NCI-H2029 (cell line): ENCODE measurements at regions not wholly inside any gene's neighbourhood (a gene's known extent, or its start where the extent isn't known, plus 50 kb on each side); places are given as distances from the start of the nearest gene placed in this dataset.
"Not testable (repeated sequence)": the region's sequence is repeated elsewhere in the genome, so short reads cannot be mapped to it uniquely, and the experiment has no call there.

Source experiments
- DNase-seq: peaks from one replicate; lab custom pipeline; 2025; lab: John Stamatoyannopoulos, UW

DNA sequence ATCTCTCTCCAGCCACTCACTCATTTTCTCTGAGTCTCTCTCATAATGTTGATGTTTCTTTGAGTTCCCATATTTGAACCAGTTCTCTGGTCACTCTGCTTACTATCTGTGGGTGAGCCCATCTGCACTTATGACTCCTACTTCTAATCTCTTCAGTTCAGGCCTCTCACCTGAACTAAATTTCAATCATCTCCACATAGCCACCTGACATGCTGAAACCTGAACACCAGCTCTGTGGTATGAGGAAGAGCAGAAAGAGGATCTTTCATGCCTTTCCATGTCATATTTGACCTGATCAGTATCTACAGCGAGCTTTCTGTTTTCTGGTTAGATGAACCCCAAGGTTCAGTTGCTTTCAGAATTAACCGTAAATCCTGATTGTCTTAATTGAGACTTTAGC, 122.2 kb upstream of the ESX1 start:
- no peak for DNase-seq

DNA sequence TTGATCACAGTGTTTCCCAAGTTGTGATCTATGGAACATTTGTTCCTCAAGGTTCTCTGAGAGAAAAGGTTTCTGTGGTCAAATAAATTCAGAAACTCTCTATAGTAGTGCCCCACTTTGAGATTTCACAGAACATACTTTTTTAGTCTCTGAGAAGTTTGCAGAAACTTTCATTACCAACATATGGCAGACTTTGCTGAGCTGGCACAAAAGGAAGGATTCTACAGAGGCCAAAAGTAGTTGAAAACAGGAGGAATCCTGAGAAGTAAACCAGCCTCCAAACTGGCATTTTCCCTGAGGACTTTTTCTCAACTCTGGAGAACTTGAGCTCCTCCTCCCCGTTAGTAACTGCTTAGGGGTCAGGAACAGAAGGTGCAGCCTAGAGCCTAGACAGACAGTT, 117.8 kb upstream of the ESX1 start:
- DNase-seq, result no peak

GRCh38 chrX:104370089-104370488, 115.4 kb upstream of the ESX1 start:
- no peak for DNase-seq

DNA sequence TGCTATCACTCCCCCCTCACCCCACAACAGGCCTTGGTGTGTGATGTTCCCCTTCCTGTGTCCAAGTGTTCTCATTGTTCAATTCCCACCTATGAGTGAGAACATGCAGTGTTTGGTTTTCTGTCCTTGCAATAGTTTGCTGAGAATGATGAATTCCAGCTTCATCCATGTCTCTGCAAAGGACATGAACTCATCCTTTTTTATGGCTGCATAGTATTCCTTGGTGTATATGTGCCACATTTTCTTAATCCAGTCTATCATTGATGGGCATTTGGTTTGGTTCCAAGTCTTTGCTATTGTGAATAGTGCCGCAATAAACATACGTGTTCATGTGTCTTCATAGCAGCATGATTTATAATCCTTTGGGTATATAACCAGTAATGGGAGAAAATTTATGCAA, 106.0 kb upstream of the ESX1 start:
- not testable (repeated sequence) for DNase-seq

DNA sequence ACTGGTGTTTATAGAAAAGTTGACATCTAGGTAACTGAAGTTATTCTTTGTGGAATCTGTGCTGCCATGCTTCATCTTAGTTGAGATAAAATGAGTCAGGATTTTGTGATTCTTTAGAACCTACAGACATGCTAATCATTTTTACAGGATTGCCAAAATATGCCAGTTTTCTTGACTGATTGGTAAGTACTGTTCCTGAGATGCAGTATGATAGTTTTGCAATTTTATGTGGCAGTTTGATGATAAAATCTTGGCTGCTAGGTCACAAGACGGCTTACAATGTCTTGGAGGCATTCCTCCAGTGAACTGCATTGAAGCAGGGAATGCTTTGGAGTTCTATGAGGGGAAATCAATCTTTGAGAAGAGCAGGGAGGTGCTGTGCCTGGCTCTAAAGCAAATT, 104.4 kb upstream of the ESX1 start:
- DNase-seq, result no peak

DNA sequence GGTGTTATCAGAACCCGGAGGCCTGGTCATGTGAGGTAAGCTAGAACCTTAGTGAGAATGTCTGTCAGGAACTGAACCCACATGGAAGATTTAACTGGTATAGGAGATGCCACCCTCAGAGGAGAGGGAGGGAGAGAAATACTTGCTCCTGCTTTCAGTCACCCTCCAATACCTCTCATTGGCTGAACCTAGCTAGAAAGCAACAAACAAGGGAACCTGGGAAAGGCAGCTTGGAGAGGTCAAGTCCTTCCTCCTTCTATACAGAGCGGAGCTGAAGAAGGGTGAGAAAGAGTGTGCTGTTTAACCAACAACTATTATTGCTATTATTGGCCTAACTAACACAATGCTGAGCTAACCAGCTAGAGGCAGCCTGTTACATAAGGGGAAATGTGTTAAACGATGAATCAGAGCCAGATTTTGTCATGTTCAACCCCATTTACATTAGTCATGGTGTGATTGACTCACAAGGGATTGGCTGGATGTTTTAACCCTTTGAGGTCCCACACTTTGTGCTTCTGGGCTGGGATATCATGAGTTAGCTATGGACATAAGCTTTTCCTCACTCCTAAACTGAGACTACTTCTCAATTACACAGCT, 96.5 kb upstream of the ESX1 start:
- no peak for DNase-seq

DNA sequence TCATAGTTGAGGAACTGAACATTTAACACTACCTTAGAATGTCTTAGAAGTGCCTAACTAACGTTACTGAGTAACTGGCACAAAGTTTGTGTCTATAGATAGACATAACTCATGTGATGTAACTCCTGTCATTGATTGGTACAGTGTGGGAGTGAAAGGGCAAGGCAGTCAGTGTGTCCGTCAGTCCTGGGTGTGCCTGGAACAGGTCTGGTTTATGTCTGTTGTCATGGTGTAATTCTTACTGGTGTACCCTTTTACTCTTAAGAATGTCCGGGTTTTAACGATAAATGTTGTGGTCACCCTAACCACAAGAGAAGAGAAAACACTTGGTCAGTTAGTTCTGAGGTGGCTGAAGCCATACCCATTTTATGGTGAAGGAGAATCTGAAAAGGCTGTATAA, 93.1 kb upstream of the ESX1 start:
- DNase-seq, result no peak

- peak; percentile 47 for DNase-seq
Measured at GRCh38 chrX:104343428-104344129, 88.8 kb upstream of the ESX1 start.

GRCh38 chrX:104342065-104342464, 87.3 kb upstream of the ESX1 start:
- no peak for DNase-seq

DNA sequence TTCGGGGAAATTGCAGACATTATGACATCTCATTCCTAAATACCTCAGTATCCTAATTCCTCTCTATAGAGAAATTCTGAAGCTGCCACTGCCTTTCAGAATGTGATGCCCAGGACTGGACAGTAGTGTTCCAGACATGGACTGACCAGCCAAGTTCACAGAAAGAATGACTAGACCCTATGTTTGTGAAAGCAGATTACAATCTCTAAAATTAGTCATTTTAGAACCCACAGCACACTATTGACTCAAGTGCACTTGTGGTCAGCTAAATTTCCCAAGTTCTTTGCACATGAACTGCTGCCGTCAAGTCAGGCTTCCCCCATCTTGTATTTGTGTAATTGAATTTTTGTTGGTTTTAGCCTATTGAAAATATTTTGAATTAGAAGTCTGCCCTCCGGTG, 81.0 kb upstream of the ESX1 start:
- DNase-seq, result no peak

- no peak for DNase-seq
Measured at GRCh38 chrX:104334971-104335370, 80.2 kb upstream of the ESX1 start.

DNA sequence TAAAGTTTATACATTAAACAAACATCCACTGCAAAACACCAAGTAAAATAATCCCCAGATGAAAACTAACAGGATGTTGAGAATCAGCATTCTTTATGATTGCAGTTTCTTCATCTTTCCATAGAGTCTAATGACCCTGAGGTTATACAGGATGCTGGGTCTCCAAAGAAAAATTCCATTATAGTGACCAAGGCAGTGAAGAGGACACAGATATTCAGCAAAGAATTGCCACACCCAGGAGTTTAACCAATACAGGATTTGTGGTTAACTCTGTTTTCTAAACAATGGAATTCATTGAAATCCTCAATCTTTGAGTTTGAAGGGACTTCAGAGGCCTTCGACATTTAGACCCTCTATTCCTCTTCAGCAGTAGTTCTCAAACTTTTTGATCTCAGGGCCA, 76.2 kb upstream of the ESX1 start:
- no peak for DNase-seq

DNA sequence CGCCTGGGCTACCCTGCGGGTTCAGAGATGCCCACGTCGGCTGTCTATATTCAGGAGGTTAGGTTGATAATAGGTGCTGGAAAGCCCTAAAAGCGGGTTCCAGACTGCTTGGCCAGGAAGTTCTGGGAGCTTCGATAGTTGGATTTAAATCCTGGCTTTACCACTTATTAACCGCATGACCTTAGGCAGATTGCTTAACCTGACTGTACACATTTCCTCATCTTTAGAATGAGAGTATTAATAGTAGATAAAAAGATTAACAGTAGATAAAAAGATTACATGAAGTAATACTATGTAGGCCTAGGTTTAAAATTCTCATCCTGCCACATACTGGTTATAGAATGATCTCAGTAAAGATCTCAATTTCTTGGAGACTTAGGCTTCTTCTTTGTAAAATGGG, 75.0 kb upstream of the ESX1 start:
- no peak for DNase-seq

DNA sequence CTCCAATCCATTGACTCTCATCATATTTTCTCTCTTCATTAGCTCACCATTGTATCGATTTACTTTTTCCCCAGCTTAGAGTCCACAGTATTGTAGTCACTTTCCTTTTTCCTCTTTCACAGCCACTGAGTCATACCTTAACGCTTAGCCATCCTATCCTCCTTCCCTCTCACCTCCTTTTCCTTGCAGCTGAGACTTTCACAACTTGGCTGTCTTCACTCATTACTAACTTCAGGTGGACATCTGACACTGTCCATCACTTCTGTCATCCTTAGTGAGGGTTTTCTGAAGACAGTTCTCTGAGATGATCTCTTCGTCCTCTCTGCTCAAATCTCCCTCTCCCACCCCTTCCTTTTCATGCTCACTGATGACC, 70.5 kb upstream of the ESX1 start:
- no peak for DNase-seq

GRCh38 chrX:104324461-104325212, 69.9 kb upstream of the ESX1 start:
- DNase-seq, result no peak

GRCh38 chrX:104319346-104319745, 64.6 kb upstream of the ESX1 start:
- DNase-seq, result no peak

- no peak for DNase-seq
Measured at GRCh38 chrX:104318330-104319009, 63.7 kb upstream of the ESX1 start.

DNA sequence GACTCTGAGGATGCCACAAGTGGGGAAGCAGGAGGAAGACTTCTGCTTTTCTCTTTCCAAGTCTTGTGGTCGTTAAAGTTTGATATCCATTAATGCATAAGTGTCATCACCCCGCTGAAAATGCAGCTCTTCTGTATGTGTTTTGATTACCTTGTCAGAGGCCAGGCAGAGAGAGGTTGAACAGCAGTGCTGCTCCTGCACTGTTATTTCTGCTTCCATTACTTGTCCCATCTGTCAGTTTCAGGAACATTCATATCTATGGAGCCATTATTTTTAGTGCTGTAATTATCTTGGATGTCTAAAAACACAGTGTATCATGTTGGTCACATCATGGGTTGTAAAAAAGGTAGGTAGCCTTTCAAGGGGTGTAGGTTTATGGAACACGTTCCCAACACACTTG, 62.0 kb upstream of the ESX1 start:
- DNase-seq, result no peak

GRCh38 chrX:104315555-104315954, 60.8 kb upstream of the ESX1 start:
- no peak for DNase-seq

DNA sequence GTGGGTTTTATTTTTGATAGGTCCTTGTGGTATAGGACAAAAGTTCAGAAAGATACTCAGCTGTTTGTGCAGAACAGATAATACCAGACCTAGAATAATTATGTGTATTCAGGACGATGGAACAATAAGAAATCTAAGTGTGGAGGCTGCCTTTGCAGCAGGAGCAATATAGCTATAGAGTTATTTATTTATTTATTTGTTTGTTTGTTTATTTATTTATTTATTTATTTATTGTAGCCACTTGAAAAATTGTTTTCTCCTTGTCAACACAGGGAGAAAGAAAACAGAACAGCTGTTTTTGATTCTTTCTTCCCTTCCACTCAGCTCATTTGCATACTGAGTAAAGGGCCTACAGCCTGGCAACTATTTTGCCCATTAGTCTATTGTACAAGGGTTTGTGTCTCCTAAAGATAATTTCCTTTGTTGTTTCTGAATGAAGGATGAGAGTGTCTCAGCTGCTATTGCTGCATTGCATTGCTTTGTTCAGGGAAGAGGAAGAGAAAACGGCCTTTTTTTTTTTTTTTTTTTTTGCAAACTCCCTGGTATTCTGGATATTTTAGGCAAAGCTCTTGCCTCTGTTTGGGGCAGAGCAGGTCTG, 56.0 kb upstream of the ESX1 start:
- no peak for DNase-seq

GRCh38 chrX:104310090-104310489, 55.4 kb upstream of the ESX1 start:
- no peak for DNase-seq

DNA sequence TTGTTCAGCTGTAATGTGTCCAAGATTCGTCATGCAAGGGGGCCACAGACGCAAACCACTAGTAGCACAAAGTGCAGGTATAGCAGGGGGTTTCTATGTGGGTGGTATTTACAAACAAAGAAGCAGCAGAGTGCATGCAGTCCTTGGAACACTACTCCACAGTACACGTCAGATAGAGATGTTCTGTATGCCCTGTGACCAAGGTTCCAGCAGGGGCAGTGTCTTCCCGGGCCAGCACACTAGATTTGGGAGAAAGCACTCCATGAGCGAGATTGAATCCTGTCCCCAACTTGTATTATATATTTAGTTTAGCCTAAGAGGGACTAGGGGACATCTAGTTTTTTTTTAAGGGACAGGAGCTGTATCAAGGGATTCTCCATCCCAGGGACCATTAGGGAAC, 54.4 kb upstream of the ESX1 start:
- no peak for DNase-seq

DNA sequence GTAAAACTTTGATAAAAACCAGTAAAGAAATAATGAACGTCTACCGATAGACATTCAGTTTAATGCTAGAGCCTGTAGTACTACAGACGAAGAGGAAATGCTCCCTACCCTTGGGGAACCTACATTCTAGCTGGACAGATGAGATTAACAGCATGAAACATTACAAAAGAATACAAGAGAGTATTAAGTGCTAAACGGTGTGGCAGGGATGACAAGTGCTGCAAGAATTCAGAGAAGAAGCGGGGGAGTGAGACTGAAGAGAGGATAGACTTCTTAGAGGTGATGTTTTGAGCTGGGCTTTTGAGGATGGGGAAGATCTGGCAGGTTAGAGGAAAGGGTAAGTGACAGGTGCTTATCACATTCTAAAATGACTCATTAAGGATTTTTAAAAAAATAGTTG, 52.6 kb upstream of the ESX1 start:
- DNase-seq, result no peak
